ENCODE measurements at regions not wholly inside any gene's neighbourhood (a gene's known extent, or its start where the extent isn't known, plus 50 kb on each side); places are given as distances from the start of the nearest gene placed in this dataset.

GRCh38 chr2:225140723-225141122 is 98.5 kb upstream of the DOCK10 start:
- Histone ChIP-seq H3K9me3 (peaks cover 0 to 10% of the 10 kb centered on the region in 2 donors), H3K27me3 (no peaks in the 10 kb centered on the region), H3K36me3 (no peaks in the 10 kb centered on the region), H3K4me3 (no peak overlapping the region), H3K4me1 (no peaks in the 10 kb centered on the region), H3K27ac (no peak overlapping the region)
- DNase-seq (ENCODE audit: low spot score) = no peak
- TF ChIP-seq CTCF (IDR thresholded peaks at IDR 0.05) = no peak

- Histone ChIP-seq H3K27ac (no peak overlapping the region), H3K9me3 (peaks cover 0 to 10% of the 10 kb centered on the region in 2 donors), H3K27me3 (no peaks in the 10 kb centered on the region), H3K36me3 (no peaks in the 10 kb centered on the region), H3K4me1 (no peaks in the 10 kb centered on the region), H3K4me3 (no peak overlapping the region)
- DNase-seq (ENCODE audit: low spot score) = no peak
- TF ChIP-seq CTCF (IDR thresholded peaks at IDR 0.05) = no peak
Measured at GRCh38 chr2:225137971-225138370, 95.7 kb upstream of the DOCK10 start.

GRCh38 chr2:225136552-225136951 is 94.3 kb upstream of the DOCK10 start:
- no peak for TF ChIP-seq CTCF (IDR thresholded peaks at IDR 0.05)
- Histone ChIP-seq H3K27me3 (no peaks in the 10 kb centered on the region), H3K27ac (no peak overlapping the region), H3K9me3 (peaks cover 0 to 10% of the 10 kb centered on the region in 2 donors), H3K4me1 (no peaks in the 10 kb centered on the region), H3K4me3 (no peak overlapping the region), H3K36me3 (no peaks in the 10 kb centered on the region)
- DNase-seq (ENCODE audit: low spot score) = no peak

- H3K27me3 ChIP-seq = no peaks in the 10 kb centered on the region
- H3K4me3 ChIP-seq = no peak overlapping the region
- H3K4me1 ChIP-seq = no peaks in the 10 kb centered on the region
- no peaks in the 10 kb centered on the region for H3K36me3 ChIP-seq
- TF ChIP-seq CTCF (IDR thresholded peaks at IDR 0.05) = no peak
- no peak for DNase-seq (ENCODE audit: low spot score)
- no peak overlapping the region for H3K27ac ChIP-seq
- no peaks in the 10 kb centered on the region for H3K9me3 ChIP-seq
Measured at GRCh38 chr2:225131898-225132297, 89.6 kb upstream of the DOCK10 start.

GRCh38 chr2:225130093-225130492 is 87.8 kb upstream of the DOCK10 start:
- no peaks in the 10 kb centered on the region for H3K27me3 ChIP-seq

More at GRCh38 chr2:225130093-225130492, 87.8 kb upstream of the DOCK10 start:
- no peak for DNase-seq (ENCODE audit: low spot score)
- Histone ChIP-seq H3K36me3 (no peaks in the 10 kb centered on the region), H3K4me3 (no peak overlapping the region), H3K4me1 (no peaks in the 10 kb centered on the region), H3K27ac (no peak overlapping the region), H3K9me3 (no peaks in the 10 kb centered on the region)
- no peak for TF ChIP-seq CTCF (IDR thresholded peaks at IDR 0.05)

Data from right atrium auricular region (tissue), 2 donors.